CD4-positive, alpha-beta T cell (primary cell): ENCODE measurements at regions not wholly inside any gene's neighbourhood (a gene's known extent, or its start where the extent isn't known, plus 50 kb on each side); places are given as distances from the start of the nearest gene placed in this dataset.

Source experiments
- ATAC-seq: fragments of 200-7000 bp; cut with Tn5 transposase; one replicate; pipeline ENCODE4 v1.10.0; 2022; ENCODE audit warnings: mild to moderate bottlenecking; ENCODE audit not compliant: poor library complexity
- CTCF ChIA-PET: fragments of 350-600 bp; sonication (Branson Sonifier 250); formaldehyde crosslinking; loops from one replicate; lab custom pipeline; 2021; ENCODE audit warnings: antibody characterized with exemption, inconsistent platforms; lab: Charles Lee
- POLR2A ChIA-PET: fragments of 350-600 bp; sonication (Branson Sonifier 250); formaldehyde crosslinking; loops from one replicate; lab custom pipeline; 2021; ENCODE audit warnings: antibody characterized with exemption, inconsistent platforms; lab: Charles Lee
- DNase-seq, 14 experiments: peaks; one replicate each; pipeline ENCODE4 v3.0.0-alpha.2; 2013 to 2020; ENCODE audit warnings: mixed read lengths in 2 of 14
- H3K27ac ChIP-seq, 2 donors: one replicate each; pipeline versions ENCODE4 v1.5.1 to v1.7.0; 2013; ENCODE audit warnings: low read length in 2 of 2, low read depth in 1 of 2, mild to moderate bottlenecking in 1 of 2
- H3K27me3 ChIP-seq, 2 experiments: 1 replicate in 1 of 2; 2 replicates in 1 of 2; pipeline versions ENCODE4 v1.6.1 to v1.7.0; 2013; ENCODE audit warnings: low read length in 2 of 2, control low read depth in 1 of 2, mild to moderate bottlenecking in 1 of 2, moderate library complexity in 1 of 2; ENCODE audit not compliant: insufficient read depth in 2 of 2, control insufficient read depth in 1 of 2
- H3K36me3 ChIP-seq: one replicate; pipeline ENCODE4 v1.6.1; 2013; ENCODE audit warnings: low read length, control low read depth; ENCODE audit not compliant: insufficient read depth
- H3K4me1 ChIP-seq: one replicate; pipeline ENCODE4 v1.6.1; 2013; ENCODE audit warnings: low read length, control low read depth; ENCODE audit not compliant: insufficient read depth
- H3K4me3 ChIP-seq: one replicate; pipeline ENCODE4 v1.5.1; 2013; ENCODE audit warnings: mild to moderate bottlenecking, low read length, moderate library complexity
- H3K9me3 ChIP-seq, 2 experiments: 1 replicate in 1 of 2; 2 replicates in 1 of 2; pipeline versions ENCODE4 v1.6.1 to v1.7.0; 2013; ENCODE audit warnings: low read length in 2 of 2, mild to moderate bottlenecking in 2 of 2, control low read depth in 1 of 2, moderate library complexity in 1 of 2; ENCODE audit not compliant: control insufficient read depth in 1 of 2, insufficient read depth in 1 of 2
- H3K27ac Mint-ChIP-seq: one replicate; pipeline ENCODE4 v1.8.0; 2020; ENCODE audit warnings: mixed read lengths
- H3K27me3 Mint-ChIP-seq: one replicate; pipeline ENCODE4 v1.8.0; 2021; ENCODE audit warnings: mixed read lengths
- H3K36me3 Mint-ChIP-seq: one replicate; pipeline ENCODE4 v1.8.0; 2021; ENCODE audit warnings: low read depth, mixed read lengths
- H3K4me1 Mint-ChIP-seq: one replicate; pipeline ENCODE4 v1.8.0; 2021; ENCODE audit warnings: low read depth, mixed read lengths
- H3K4me3 Mint-ChIP-seq: one replicate; pipeline ENCODE4 v1.8.0; 2020; ENCODE audit warnings: mild to moderate bottlenecking, mixed read lengths
- H3K9me3 Mint-ChIP-seq: one replicate; pipeline ENCODE4 v1.8.0; 2020; ENCODE audit warnings: mixed read lengths
- intact Hi-C, 2 experiments: fragments of 100-400 bp; cut with DNase I in 1 of 2; cut with micrococcal nuclease in 1 of 2; formaldehyde crosslinking; loops; one replicate each; pipeline versions ENCODE4 v1.15.1 to v1.9.0; 2023 to 2025; cut with DNase I, micrococcal nuclease
- TF ChIP-seq, protein P1 (sequence below): fragments of 200-600 bp; IDR thresholded peaks from one replicate; pipeline ENCODE4 v1.8.0; 2022; ENCODE audit warnings: antibody characterized with exemption, mild to moderate bottlenecking

DNA sequence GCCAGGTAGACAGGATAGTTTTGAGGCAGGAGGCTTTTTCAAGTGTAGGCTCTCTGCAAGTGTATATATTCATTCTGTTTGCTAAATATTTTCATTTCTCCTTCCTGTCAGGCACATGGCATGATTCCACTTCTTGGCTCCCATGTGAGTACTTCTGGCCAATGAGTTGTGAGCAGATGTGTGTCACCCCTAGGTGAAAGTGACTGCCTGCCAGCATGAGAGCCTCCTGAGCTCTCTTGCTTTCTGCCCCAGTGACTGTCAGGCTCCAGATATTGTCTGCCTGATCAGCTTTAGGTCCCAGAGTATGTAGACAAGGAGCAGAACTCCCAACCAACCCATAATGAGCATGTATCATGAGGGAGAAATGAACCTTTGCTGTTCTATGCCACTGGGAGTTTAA, 257.6 kb upstream of the NPY start:
- DNase-seq: no peak
- no peaks in the 10 kb centered on the region for H3K27me3 Mint-ChIP-seq
- TF ChIP-seq, protein P1, sequence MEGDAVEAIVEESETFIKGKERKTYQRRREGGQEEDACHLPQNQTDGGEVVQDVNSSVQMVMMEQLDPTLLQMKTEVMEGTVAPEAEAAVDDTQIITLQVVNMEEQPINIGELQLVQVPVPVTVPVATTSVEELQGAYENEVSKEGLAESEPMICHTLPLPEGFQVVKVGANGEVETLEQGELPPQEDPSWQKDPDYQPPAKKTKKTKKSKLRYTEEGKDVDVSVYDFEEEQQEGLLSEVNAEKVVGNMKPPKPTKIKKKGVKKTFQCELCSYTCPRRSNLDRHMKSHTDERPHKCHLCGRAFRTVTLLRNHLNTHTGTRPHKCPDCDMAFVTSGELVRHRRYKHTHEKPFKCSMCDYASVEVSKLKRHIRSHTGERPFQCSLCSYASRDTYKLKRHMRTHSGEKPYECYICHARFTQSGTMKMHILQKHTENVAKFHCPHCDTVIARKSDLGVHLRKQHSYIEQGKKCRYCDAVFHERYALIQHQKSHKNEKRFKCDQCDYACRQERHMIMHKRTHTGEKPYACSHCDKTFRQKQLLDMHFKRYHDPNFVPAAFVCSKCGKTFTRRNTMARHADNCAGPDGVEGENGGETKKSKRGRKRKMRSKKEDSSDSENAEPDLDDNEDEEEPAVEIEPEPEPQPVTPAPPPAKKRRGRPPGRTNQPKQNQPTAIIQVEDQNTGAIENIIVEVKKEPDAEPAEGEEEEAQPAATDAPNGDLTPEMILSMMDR: no peak
- H3K4me3 ChIP-seq: no peak overlapping the region
- H3K9me3 ChIP-seq: no peaks in the 10 kb centered on the region
- no peak for ATAC-seq
- H3K27me3 ChIP-seq: peaks cover 0 to 2% of the 10 kb centered on the region in 2 experiments
- H3K4me1 Mint-ChIP-seq: no peaks in the 10 kb centered on the region
- H3K27ac ChIP-seq: no peak overlapping the region
- H3K4me1 ChIP-seq: no peaks in the 10 kb centered on the region
- intact Hi-C loops: no loop called here
- H3K36me3 Mint-ChIP-seq: no peaks in the 10 kb centered on the region
- H3K36me3 ChIP-seq: no peaks in the 10 kb centered on the region
- no peaks in the 10 kb centered on the region for H3K9me3 Mint-ChIP-seq
- H3K27ac Mint-ChIP-seq: no peak overlapping the region
- CTCF ChIA-PET: no interaction called here
- no peak overlapping the region for H3K4me3 Mint-ChIP-seq
- POLR2A ChIA-PET: no interaction called here

DNA sequence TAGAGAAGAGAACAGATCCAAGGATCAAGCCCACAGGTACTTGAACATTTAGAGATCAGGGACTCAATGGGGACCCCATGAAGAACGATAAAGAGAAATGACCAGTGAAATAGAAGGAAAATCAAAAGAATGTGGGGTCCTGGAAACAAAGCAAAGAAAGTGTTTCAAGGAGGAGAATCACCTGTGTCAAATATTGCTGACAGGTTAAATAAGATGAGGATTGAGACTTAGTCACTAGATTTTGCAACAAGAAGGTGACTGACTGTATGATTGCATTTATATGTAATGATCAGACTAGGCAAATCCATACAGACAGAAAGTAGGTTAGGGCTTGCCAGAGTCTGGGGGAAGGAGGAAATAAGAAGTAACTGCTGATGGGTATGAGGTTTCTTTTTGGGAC, 254.9 kb upstream of the NPY start:
- Histone ChIP-seq H3K9me3 (no peaks in the 10 kb centered on the region), H3K4me3 (no peak overlapping the region), H3K27ac (no peak overlapping the region), H3K4me1 (no peaks in the 10 kb centered on the region), H3K27me3 (no peaks in the 10 kb centered on the region), H3K36me3 (no peaks in the 10 kb centered on the region)
- Mint-ChIP-seq H3K4me3 (no peak overlapping the region), H3K36me3 (no peaks in the 10 kb centered on the region), H3K9me3 (no peaks in the 10 kb centered on the region), H3K27me3 (no peaks in the 10 kb centered on the region), H3K27ac (no peak overlapping the region), H3K4me1 (no peaks in the 10 kb centered on the region)
- POLR2A ChIA-PET: no interaction called here
- DNase-seq (no peak), ATAC-seq (no peak)
- intact Hi-C loops: no loop called here
- CTCF ChIA-PET: no interaction called here
- TF ChIP-seq, protein P1: no peak

DNA sequence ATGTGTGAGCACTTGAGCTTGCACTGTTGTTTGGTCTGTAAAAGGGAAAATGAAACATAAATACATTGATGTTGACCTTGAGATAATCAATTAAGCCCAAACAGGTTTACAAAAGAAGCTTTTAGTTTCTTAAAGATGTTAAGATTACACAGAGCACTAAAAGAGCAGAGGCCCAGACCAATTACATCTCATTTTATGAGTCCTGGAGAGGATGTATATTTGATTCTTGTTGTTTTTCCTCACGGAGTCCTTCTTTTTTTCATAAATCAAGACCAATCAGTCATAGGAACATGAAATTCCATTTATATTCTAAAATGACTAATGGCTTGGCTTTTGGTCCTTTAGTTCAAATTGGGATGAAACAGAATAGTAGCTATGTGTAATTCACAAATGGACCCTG, 249.7 kb upstream of the NPY start:
- Mint-ChIP-seq H3K36me3 (no peaks in the 10 kb centered on the region), H3K9me3 (no peaks in the 10 kb centered on the region), H3K4me3 (no peak overlapping the region), H3K4me1 (peaks cover 7% of the 10 kb centered on the region), H3K27me3 (no peaks in the 10 kb centered on the region), H3K27ac (no peak overlapping the region)
- ATAC-seq (no peak), DNase-seq (no peak)
- TF ChIP-seq, protein P1: no peak
- no peak overlapping the region for H3K27ac ChIP-seq
- no peaks in the 10 kb centered on the region for H3K9me3 ChIP-seq
- ChIA-PET POLR2A (no interaction called here), CTCF (no interaction called here)
- H3K27me3 ChIP-seq: no peaks in the 10 kb centered on the region
- no peaks in the 10 kb centered on the region for H3K36me3 ChIP-seq
- H3K4me1 ChIP-seq: no peaks in the 10 kb centered on the region
- no peak overlapping the region for H3K4me3 ChIP-seq
- intact Hi-C loops: no loop called here
